ENCODE measurements at regions not wholly inside any gene's neighbourhood (a gene's known extent, or its start where the extent isn't known, plus 50 kb on each side); places are given as distances from the start of the nearest gene placed in this dataset.

- Histone ChIP-seq H3K4me1 (ENCODE audit: insufficient read depth, low read length) (peaks cover 4% of the 10 kb centered on the region), H3K27me3 (ENCODE audit: insufficient read depth, low read length) (peaks cover 7% of the 10 kb centered on the region), H2AFZ (ENCODE audit: low read depth, low read length) (no peak overlapping the region), H3K9me3 (ENCODE audit: insufficient read depth, low read depth, low read length) (peaks cover 2% of the 10 kb centered on the region), H3K36me3 (ENCODE audit: insufficient read depth, low read length) (no peaks in the 10 kb centered on the region), H3K27ac (ENCODE audit: low read depth, low read length) (no peak overlapping the region), H3K4me3 (ENCODE audit: insufficient read depth, low read depth, low read length) (no peak overlapping the region), H3K79me2 (ENCODE audit: insufficient read depth, low read length) (no peaks in the 10 kb centered on the region), H4K20me1 (ENCODE audit: insufficient read depth, low read length) (no peaks in the 10 kb centered on the region), H3K9ac (ENCODE audit: low read length) (no peak overlapping the region), H3K4me2 (ENCODE audit: low read length) (no peak overlapping the region)
- DNase-seq (ENCODE audit: low read depth): no peak
- Mint-ChIP-seq H3K4me1 (ENCODE audit: low read depth, unreplicated experiment) (no peaks in the 10 kb centered on the region), H3K27me3 (ENCODE audit: low read depth, unreplicated experiment) (peaks cover 19% of the 10 kb centered on the region), H3K4me3 (ENCODE audit: unreplicated experiment) (no peak overlapping the region), H3K27ac (ENCODE audit: unreplicated experiment) (no peak overlapping the region), H3K36me3 (ENCODE audit: low read depth, unreplicated experiment) (peaks cover 8% of the 10 kb centered on the region), H3K9me3 (ENCODE audit: unreplicated experiment) (peaks cover 13% of the 10 kb centered on the region)
- FAIRE-seq: no peak
- no peak for TF ChIP-seq CTCF (IDR thresholded peaks at IDR 0.05; ENCODE audit: insufficient read depth, low read depth, low read length)
- TF ChIP-seq EZH2 (IDR thresholded peaks at IDR 0.05; ENCODE audit: insufficient read depth, low read length): no peak
These were observed 56.0 kb upstream of the LHX1 start for GRCh38 chr17:36881323-36881722.

- peaks cover 2% of the 10 kb centered on the region for H3K9me3 ChIP-seq (ENCODE audit: insufficient read depth, low read depth, low read length)
- H4K20me1 ChIP-seq (ENCODE audit: insufficient read depth, low read length): no peaks in the 10 kb centered on the region
- no peak for FAIRE-seq
- H3K27ac Mint-ChIP-seq (ENCODE audit: unreplicated experiment): no peak overlapping the region
- H2AFZ ChIP-seq (ENCODE audit: low read depth, low read length): peak overlapping the region; percentile 47
- H3K27me3 ChIP-seq (ENCODE audit: insufficient read depth, low read length): peaks cover 15% of the 10 kb centered on the region
- no peaks in the 10 kb centered on the region for H3K4me1 Mint-ChIP-seq (ENCODE audit: low read depth, unreplicated experiment)
- peaks cover 11% of the 10 kb centered on the region for H3K9me3 Mint-ChIP-seq (ENCODE audit: unreplicated experiment)
- H3K27ac ChIP-seq (ENCODE audit: low read depth, low read length): no peak overlapping the region
- no peaks in the 10 kb centered on the region for H3K36me3 ChIP-seq (ENCODE audit: insufficient read depth, low read length)
- no peak for DNase-seq (ENCODE audit: low read depth)
- H3K4me2 ChIP-seq (ENCODE audit: low read length): peak overlapping the region; percentile 15
- H3K4me3 ChIP-seq (ENCODE audit: insufficient read depth, low read depth, low read length): no peak overlapping the region
- TF ChIP-seq CTCF (IDR thresholded peaks at IDR 0.05; ENCODE audit: insufficient read depth, low read depth, low read length) (no peak), EZH2 (IDR thresholded peaks at IDR 0.05; ENCODE audit: insufficient read depth, low read length) (no peak)
- peaks cover 8% of the 10 kb centered on the region for H3K36me3 Mint-ChIP-seq (ENCODE audit: low read depth, unreplicated experiment)
- H3K4me3 Mint-ChIP-seq (ENCODE audit: unreplicated experiment): no peak overlapping the region
- H3K9ac ChIP-seq (ENCODE audit: low read length): no peak overlapping the region
- peaks cover 36% of the 10 kb centered on the region for H3K27me3 Mint-ChIP-seq (ENCODE audit: low read depth, unreplicated experiment)
- H3K79me2 ChIP-seq (ENCODE audit: insufficient read depth, low read length): no peaks in the 10 kb centered on the region
- H3K4me1 ChIP-seq (ENCODE audit: insufficient read depth, low read length): peaks cover 4% of the 10 kb centered on the region
These were observed 52.7 kb upstream of the LHX1 start for GRCh38 chr17:36884495-36885152.

- no peaks in the 10 kb centered on the region for H3K4me1 Mint-ChIP-seq (ENCODE audit: low read depth, unreplicated experiment)
- TF ChIP-seq CTCF (IDR thresholded peaks at IDR 0.05; ENCODE audit: insufficient read depth, low read depth, low read length): no peak
- Histone ChIP-seq H3K4me2 (ENCODE audit: low read length) (peak overlapping the region; percentile 15), H3K4me3 (ENCODE audit: insufficient read depth, low read depth, low read length) (no peak overlapping the region), H2AFZ (ENCODE audit: low read depth, low read length) (peak overlapping the region; percentile 47), H3K9ac (ENCODE audit: low read length) (no peak overlapping the region), H3K79me2 (ENCODE audit: insufficient read depth, low read length) (no peaks in the 10 kb centered on the region), H4K20me1 (ENCODE audit: insufficient read depth, low read length) (no peaks in the 10 kb centered on the region), H3K9me3 (ENCODE audit: insufficient read depth, low read depth, low read length) (peaks cover 2% of the 10 kb centered on the region), H3K4me1 (ENCODE audit: insufficient read depth, low read length) (peaks cover 4% of the 10 kb centered on the region), H3K27ac (ENCODE audit: low read depth, low read length) (no peak overlapping the region), H3K27me3 (ENCODE audit: insufficient read depth, low read length) (peaks cover 16% of the 10 kb centered on the region), H3K36me3 (ENCODE audit: insufficient read depth, low read length) (no peaks in the 10 kb centered on the region)
- peaks cover 8% of the 10 kb centered on the region for H3K36me3 Mint-ChIP-seq (ENCODE audit: low read depth, unreplicated experiment)
- H3K4me3 Mint-ChIP-seq (ENCODE audit: unreplicated experiment): no peak overlapping the region
- DNase-seq (ENCODE audit: low read depth): peak; percentile 44
- peaks cover 36% of the 10 kb centered on the region for H3K27me3 Mint-ChIP-seq (ENCODE audit: low read depth, unreplicated experiment)
- no peak for FAIRE-seq
- peak overlapping the region; percentile 30 for H3K27ac Mint-ChIP-seq (ENCODE audit: unreplicated experiment)
- H3K9me3 Mint-ChIP-seq (ENCODE audit: unreplicated experiment): peaks cover 11% of the 10 kb centered on the region
These were observed 52.0 kb upstream of the LHX1 start for GRCh38 chr17:36885153-36885735.
